MCF 10A (cell line): ENCODE measurements at regions not wholly inside any gene's neighbourhood (a gene's known extent, or its start where the extent isn't known, plus 50 kb on each side); places are given as distances from the start of the nearest gene placed in this dataset.

ENCODE experiments used
- BruUV-seq: library from RNA; stranded (reverse); fragments of 400-500 nt; replicated peaks from 2 replicates; lab custom pipeline; 2021; lab: Mats Ljungman, UMichigan
- CTCF ChIA-PET: fragments of 300-600 bp; sonication (Branson Sonifier 250); formaldehyde crosslinking; extraction: SDS; loops from one replicate; lab custom pipeline; 2021; ENCODE audit warnings: antibody characterized with exemption, inconsistent platforms; lab: Yijun Ruan, JAX
- POLR2A ChIA-PET: fragments of 300-600, 350-650 bp; sonication (Branson Sonifier 250); formaldehyde crosslinking; extraction: SDS; loops from one replicate; lab custom pipeline; 2020; ENCODE audit warnings: antibody characterized with exemption, inconsistent platforms; lab: Yijun Ruan, JAX
- DNase-seq: peaks from one replicate; pipeline ENCODE4 v3.0.0-alpha.2; 2018; ENCODE audit not compliant: unreplicated experiment
- H3K27ac Mint-ChIP-seq: one replicate; pipeline ENCODE4 v1.8.0; 2022; ENCODE audit warnings: mild to moderate bottlenecking, low read depth, mixed read lengths; ENCODE audit not compliant: unreplicated experiment
- H3K27me3 Mint-ChIP-seq: one replicate; pipeline ENCODE4 v1.8.0; 2022; ENCODE audit warnings: mixed read lengths; ENCODE audit not compliant: insufficient read depth, unreplicated experiment
- H3K36me3 Mint-ChIP-seq: one replicate; pipeline ENCODE4 v1.8.0; 2022; ENCODE audit warnings: mild to moderate bottlenecking, moderate library complexity, mixed read lengths; ENCODE audit not compliant: insufficient read depth, unreplicated experiment
- H3K4me1 Mint-ChIP-seq: one replicate; pipeline ENCODE4 v1.8.0; 2022; ENCODE audit warnings: mixed read lengths; ENCODE audit not compliant: insufficient read depth, unreplicated experiment
- H3K4me3 Mint-ChIP-seq: one replicate; pipeline ENCODE4 v1.8.0; 2022; ENCODE audit warnings: mild to moderate bottlenecking, moderate library complexity, mixed read lengths; ENCODE audit not compliant: unreplicated experiment
- H3K9me3 Mint-ChIP-seq: one replicate; pipeline ENCODE4 v1.8.0; 2022; ENCODE audit warnings: mixed read lengths; ENCODE audit not compliant: unreplicated experiment
- intact Hi-C: fragments of 100-400 bp; cut with micrococcal nuclease; formaldehyde crosslinking; loops from 2 replicates; pipeline ENCODE4 v1.14.1; 2022
- TF ChIP-seq, protein P1 (sequence below): fragments of 200-600 bp; IDR thresholded peaks from one replicate; pipeline ENCODE4 v1.8.0; 2022; ENCODE audit warnings: antibody characterized with exemption, mild to moderate bottlenecking; ENCODE audit not compliant: unreplicated experiment

- BruUV-seq = no TSS peak
- POLR2A ChIA-PET = no interaction called here
- no peaks in the 10 kb centered on the region for H3K36me3 Mint-ChIP-seq
- no peaks in the 10 kb centered on the region for H3K4me1 Mint-ChIP-seq
- intact Hi-C loops = no loop called here
- H3K27me3 Mint-ChIP-seq = no peaks in the 10 kb centered on the region
- no peak for DNase-seq
- H3K4me3 Mint-ChIP-seq = no peak overlapping the region
- no peak overlapping the region for H3K27ac Mint-ChIP-seq
- CTCF ChIA-PET = no interaction called here
- H3K9me3 Mint-ChIP-seq = peaks cover 13% of the 10 kb centered on the region
- TF ChIP-seq, protein P1, sequence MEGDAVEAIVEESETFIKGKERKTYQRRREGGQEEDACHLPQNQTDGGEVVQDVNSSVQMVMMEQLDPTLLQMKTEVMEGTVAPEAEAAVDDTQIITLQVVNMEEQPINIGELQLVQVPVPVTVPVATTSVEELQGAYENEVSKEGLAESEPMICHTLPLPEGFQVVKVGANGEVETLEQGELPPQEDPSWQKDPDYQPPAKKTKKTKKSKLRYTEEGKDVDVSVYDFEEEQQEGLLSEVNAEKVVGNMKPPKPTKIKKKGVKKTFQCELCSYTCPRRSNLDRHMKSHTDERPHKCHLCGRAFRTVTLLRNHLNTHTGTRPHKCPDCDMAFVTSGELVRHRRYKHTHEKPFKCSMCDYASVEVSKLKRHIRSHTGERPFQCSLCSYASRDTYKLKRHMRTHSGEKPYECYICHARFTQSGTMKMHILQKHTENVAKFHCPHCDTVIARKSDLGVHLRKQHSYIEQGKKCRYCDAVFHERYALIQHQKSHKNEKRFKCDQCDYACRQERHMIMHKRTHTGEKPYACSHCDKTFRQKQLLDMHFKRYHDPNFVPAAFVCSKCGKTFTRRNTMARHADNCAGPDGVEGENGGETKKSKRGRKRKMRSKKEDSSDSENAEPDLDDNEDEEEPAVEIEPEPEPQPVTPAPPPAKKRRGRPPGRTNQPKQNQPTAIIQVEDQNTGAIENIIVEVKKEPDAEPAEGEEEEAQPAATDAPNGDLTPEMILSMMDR = no peak
Measured at GRCh38 chr1:189027512-189027911, 1450.2 kb downstream of the BRINP3 start.

DNA sequence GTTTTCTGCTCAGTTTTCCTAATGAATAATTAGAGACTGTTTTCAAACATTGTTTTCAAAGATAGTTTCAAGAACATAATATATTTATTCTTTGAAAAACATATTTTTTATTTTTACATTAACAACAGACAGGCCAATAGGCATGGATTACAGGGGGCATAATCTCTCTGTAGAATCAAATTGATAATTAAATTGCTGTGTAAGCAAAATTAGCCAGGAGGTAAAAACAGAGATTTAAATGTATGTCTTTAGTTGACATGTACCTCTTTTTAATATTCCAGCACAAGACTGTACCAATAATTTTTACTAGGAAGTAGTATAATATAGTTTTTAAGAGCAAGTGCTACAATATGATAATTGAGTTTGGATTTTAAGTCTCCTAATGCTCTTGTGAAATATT is 1444.5 kb downstream of the BRINP3 start:
- Mint-ChIP-seq H3K4me3 (no peak overlapping the region), H3K27ac (no peak overlapping the region), H3K4me1 (no peaks in the 10 kb centered on the region), H3K27me3 (no peaks in the 10 kb centered on the region), H3K9me3 (no peaks in the 10 kb centered on the region), H3K36me3 (no peaks in the 10 kb centered on the region)
- intact Hi-C loops = no loop called here
- no peak for DNase-seq
- BruUV-seq = no TSS peak
- TF ChIP-seq, protein P1 = no peak
- ChIA-PET POLR2A (no interaction called here), CTCF (no interaction called here)

DNA sequence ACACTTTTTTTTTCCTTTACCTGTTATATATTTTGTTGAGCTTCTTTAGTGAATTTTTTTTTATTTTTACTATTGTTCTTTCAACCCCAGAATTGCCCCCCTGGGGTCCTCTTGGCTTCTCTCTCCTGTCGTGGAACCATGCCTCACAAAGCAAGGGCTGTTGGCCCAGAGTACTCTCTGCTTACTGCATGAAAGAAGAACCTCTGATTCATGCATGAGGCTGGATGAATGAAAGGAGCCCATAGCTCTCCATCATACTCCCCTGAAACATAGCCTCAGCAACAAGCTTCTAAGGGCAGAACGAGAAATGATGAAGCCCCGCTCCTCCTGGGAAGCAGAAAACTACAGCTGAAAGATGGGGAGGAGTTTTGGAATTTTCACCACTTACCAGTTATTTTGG is 1441.0 kb downstream of the BRINP3 start:
- no peaks in the 10 kb centered on the region for H3K9me3 Mint-ChIP-seq
- DNase-seq = no peak
- H3K27ac Mint-ChIP-seq = no peak overlapping the region
- H3K4me3 Mint-ChIP-seq = no peak overlapping the region
- BruUV-seq = no TSS peak
- TF ChIP-seq, protein P1 = no peak
- CTCF ChIA-PET = interaction anchor here (0.6 kb wide), 1 partner anchor 642 kb away, joined by 3 read pairs; no protein-coding TSS in a partner anchor
- H3K4me1 Mint-ChIP-seq = no peaks in the 10 kb centered on the region
- no peaks in the 10 kb centered on the region for H3K27me3 Mint-ChIP-seq
- no peaks in the 10 kb centered on the region for H3K36me3 Mint-ChIP-seq
- intact Hi-C loops = no loop called here
- POLR2A ChIA-PET = interaction anchor here (0.7 to 0.9 kb wide), 2 partner anchors 12 to 42 kb away, joined by 3 to 4 read pairs; no protein-coding TSS in a partner anchor

DNA sequence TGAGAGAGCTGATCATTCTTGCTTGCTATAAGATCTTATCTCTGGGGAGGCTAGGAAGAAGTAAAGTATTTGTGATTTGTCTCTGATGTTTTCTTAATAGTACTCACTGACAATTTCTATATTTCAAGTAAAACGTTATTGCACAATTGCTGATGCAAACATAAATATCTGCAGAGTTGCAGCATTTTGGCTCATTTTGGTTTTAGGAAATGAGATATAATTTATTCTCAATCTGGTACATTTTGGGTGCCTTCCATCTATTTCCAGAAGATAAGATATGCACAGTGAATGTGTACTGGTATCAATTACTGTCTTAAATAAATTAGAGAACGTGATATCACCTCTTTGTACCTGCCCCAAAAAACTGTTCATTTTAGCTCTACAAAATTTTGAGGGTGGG is 1431.5 kb downstream of the BRINP3 start:
- Mint-ChIP-seq H3K27me3 (no peaks in the 10 kb centered on the region), H3K9me3 (no peaks in the 10 kb centered on the region), H3K4me3 (no peak overlapping the region), H3K27ac (no peak overlapping the region), H3K4me1 (peaks cover 6% of the 10 kb centered on the region), H3K36me3 (no peaks in the 10 kb centered on the region)
- TF ChIP-seq, protein P1 = no peak
- intact Hi-C loops = no loop called here
- BruUV-seq = no TSS peak
- POLR2A ChIA-PET = no interaction called here
- CTCF ChIA-PET = no interaction called here
- DNase-seq = no peak
